Choroid plexus epithelial cell (primary cell): ENCODE measurements at regions not wholly inside any gene's neighbourhood (a gene's known extent, or its start where the extent isn't known, plus 50 kb on each side); places are given as distances from the start of the nearest gene placed in this dataset.

Experiments used
- DNase-seq: peaks from one replicate; pipeline ENCODE4 v3.0.0-alpha.2; 2010; ENCODE audit warnings: low read depth
- H3K4me3 ChIP-seq: 2 replicates; pipeline ENCODE4 v1.5.1; 2011; ENCODE audit warnings: low read depth, mild to moderate bottlenecking, control low read depth, low read length, moderate library complexity
- TF ChIP-seq, protein P1 (sequence below): conservative IDR thresholded peaks from 2 replicates; pipeline ENCODE4 v1.5.1; 2011; ENCODE audit warnings: low read depth, mild to moderate bottlenecking, control low read depth, inconsistent platforms, low read length, moderate library complexity

DNA sequence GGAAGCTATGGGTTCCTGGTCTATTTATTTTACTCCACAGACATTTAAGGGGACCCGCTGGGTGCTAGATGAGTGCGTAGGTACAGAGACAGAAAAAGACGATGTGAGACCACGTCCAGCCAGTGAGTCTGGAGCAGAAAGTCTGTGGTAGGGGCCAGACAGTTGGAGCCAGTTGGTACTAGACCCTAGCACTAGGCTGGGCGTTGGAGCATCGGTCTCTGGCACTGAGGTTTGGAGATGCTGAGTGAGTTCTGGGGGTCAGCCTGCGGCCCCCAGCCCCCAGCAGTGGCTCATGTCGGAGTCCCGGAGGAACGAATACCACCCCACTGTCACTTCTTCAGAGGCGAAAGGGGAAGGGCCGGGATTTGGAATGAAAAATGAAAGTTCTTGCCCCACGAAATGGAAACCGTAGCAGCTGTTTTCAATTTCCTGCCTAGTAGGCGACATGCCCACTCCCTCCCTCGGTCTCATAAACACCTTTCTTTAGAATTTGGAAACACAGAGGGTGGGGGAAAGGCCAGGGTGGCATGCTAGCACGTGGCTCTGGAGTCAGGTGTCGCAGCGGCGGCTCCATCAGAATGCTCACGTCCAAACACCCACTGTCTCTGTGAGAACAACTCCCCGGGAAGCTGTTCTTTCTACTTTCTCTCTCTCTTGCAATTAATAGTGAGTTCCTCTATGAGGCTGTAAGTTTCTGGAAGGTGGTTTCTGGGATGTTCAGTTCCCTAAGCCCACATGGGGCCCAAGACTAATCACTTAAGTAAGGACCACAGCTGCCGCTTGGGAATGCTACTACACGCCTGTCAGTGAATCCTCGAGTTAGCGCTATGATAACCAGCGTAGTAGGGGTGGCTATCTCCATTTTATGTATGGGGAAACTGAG, 96.8 kb downstream of the IRF8 start:
- TF ChIP-seq, protein P1, sequence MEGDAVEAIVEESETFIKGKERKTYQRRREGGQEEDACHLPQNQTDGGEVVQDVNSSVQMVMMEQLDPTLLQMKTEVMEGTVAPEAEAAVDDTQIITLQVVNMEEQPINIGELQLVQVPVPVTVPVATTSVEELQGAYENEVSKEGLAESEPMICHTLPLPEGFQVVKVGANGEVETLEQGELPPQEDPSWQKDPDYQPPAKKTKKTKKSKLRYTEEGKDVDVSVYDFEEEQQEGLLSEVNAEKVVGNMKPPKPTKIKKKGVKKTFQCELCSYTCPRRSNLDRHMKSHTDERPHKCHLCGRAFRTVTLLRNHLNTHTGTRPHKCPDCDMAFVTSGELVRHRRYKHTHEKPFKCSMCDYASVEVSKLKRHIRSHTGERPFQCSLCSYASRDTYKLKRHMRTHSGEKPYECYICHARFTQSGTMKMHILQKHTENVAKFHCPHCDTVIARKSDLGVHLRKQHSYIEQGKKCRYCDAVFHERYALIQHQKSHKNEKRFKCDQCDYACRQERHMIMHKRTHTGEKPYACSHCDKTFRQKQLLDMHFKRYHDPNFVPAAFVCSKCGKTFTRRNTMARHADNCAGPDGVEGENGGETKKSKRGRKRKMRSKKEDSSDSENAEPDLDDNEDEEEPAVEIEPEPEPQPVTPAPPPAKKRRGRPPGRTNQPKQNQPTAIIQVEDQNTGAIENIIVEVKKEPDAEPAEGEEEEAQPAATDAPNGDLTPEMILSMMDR = no peak
- H3K4me3 ChIP-seq = no peak overlapping the region
- DNase-seq = no peak

DNA sequence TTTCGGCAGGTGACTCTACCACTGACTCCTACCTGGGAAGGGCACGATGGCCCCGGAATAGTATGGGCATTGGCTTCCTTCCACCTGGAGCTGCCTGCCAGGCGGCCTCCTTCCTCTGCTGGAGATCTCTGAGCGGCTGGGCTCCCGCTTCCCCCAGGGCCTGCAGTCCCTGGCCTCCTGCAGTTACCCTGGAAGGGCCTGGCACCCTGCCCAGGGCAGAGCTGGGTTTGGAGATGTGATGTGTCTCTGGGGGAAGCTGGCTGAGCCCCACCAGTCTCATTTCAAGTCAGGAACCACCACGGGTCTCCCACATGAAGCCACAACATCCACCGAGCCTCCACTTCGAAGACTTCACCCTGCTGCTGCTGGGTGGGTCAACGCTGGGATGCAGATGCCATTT, 97.9 kb downstream of the IRF8 start:
- no peak for DNase-seq
- no peak overlapping the region for H3K4me3 ChIP-seq
- TF ChIP-seq, protein P1 = no peak

- TF ChIP-seq, protein P1 = no peak
- DNase-seq = no peak
Measured at GRCh38 chr16:85998171-85998867, 99.4 kb downstream of the IRF8 start.

DNA sequence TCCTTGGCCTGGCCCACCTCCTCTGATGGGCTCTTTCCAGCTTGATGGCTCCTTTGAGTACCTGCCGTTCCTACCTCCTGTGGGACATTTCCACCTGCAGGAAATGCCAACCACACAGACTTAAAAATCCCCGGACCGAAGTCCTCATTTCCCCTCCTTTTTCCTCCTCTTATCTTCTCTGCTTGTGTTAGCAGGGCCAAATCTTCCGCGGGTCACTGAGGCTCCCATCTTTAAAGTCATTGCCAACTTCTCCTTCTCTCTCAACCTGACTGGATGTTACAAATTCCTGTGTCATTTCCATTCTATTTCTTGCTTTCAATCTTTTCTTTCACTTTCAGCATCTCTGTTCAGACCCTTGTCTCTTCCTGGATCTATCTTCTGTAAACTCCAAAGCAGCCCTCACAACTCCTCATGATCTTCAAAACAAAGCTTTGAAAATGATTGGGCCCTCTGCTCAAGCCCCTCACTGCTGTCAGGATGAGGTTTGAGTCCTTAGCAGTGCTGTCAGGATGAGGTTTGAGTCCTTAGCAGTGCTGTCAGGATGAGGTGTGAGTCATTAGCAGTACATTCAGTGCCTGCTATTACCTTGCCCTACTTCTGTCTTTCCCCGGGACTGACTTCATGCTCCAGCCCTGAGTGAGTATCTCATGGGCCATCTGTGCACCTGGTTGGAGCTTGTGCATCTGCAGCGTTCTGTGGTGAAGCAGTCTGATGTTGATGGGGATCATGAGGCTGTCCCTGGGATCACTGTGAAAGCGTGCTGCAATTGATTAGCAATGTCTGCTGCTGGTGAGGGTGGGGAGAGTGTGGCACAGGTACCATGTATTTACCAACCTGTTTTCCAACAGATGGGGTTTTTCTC, 100.1 kb downstream of the IRF8 start:
- no peak for DNase-seq
- H3K4me3 ChIP-seq = no peak overlapping the region
- TF ChIP-seq, protein P1 = no peak

More at GRCh38 chr16:85998171-85998867, 99.4 kb downstream of the IRF8 start:
- no peak overlapping the region for H3K4me3 ChIP-seq

GRCh38 chr16:85999778-86000177, 100.8 kb downstream of the IRF8 start:
- no peak for DNase-seq
- TF ChIP-seq, protein P1 = no peak
- H3K4me3 ChIP-seq = no peak overlapping the region

GRCh38 chr16:86002178-86002900, 103.4 kb downstream of the IRF8 start:
- no peak for DNase-seq
- H3K4me3 ChIP-seq = no peak overlapping the region
- TF ChIP-seq, protein P1 = no peak
